Suprapubic skin (tissue), 4 donors: ENCODE measurements at regions not wholly inside any gene's neighbourhood (a gene's known extent, or its start where the extent isn't known, plus 50 kb on each side); places are given as distances from the start of the nearest gene placed in this dataset.
"Not testable (repeated sequence)": the region's sequence is repeated elsewhere in the genome, so short reads cannot be mapped to it uniquely, and the experiment has no call there.

Experiments
- CTCF ChIP-seq, 2 donors: fragments of 200-600 bp in 1 of 2; fragments of 450-650 bp in 1 of 2; sonication (generic) in 1 of 2; IDR thresholded peaks; one replicate each; pipeline ENCODE4 v1.5.1; 2016 to 2019; ENCODE audit warnings: antibody characterized with exemption in 2 of 2, mild to moderate bottlenecking in 1 of 2, moderate library complexity in 1 of 2
- EP300 ChIP-seq: sonication (generic); formaldehyde crosslinking; IDR thresholded peaks from one replicate; pipeline ENCODE4 v1.6.1; 2017; ENCODE audit warnings: antibody characterized with exemption
- POLR2A ChIP-seq, 2 donors: fragments of 450-650 bp; IDR thresholded peaks; one replicate each; pipeline ENCODE4 v1.6.1; 2017; ENCODE audit warnings: antibody characterized with exemption in 2 of 2, mild to moderate bottlenecking in 2 of 2, moderate library complexity in 2 of 2
- POLR2AphosphoS5 ChIP-seq, 3 donors: sonication (generic); formaldehyde crosslinking; IDR thresholded peaks; one replicate each; pipeline ENCODE4 v1.6.1; 2017; ENCODE audit warnings: antibody characterized with exemption in 3 of 3

GRCh38 chr16:88247583-88247966, 135.2 kb upstream of the ZNF469 start:
- TF ChIP-seq CTCF (IDR thresholded peaks at IDR 0.05); POLR2A (IDR thresholded peaks at IDR 0.05); EP300; POLR2AphosphoS5 (IDR thresholded peaks at IDR 0.05): not testable (repeated sequence)
